GM18858 (cell line): ENCODE measurements at regions not wholly inside any gene's neighbourhood (a gene's known extent, or its start where the extent isn't known, plus 50 kb on each side); places are given as distances from the start of the nearest gene placed in this dataset.
"Not testable (repeated sequence)": the region's sequence is repeated elsewhere in the genome, so short reads cannot be mapped to it uniquely, and the experiment has no call there.

ENCODE experiments used
- ATAC-seq: cut with Tn5 transposase; IDR thresholded peaks from one replicate; pipeline ENCODE4 v1.9.1; 2021; ENCODE audit not compliant: unreplicated experiment

DNA sequence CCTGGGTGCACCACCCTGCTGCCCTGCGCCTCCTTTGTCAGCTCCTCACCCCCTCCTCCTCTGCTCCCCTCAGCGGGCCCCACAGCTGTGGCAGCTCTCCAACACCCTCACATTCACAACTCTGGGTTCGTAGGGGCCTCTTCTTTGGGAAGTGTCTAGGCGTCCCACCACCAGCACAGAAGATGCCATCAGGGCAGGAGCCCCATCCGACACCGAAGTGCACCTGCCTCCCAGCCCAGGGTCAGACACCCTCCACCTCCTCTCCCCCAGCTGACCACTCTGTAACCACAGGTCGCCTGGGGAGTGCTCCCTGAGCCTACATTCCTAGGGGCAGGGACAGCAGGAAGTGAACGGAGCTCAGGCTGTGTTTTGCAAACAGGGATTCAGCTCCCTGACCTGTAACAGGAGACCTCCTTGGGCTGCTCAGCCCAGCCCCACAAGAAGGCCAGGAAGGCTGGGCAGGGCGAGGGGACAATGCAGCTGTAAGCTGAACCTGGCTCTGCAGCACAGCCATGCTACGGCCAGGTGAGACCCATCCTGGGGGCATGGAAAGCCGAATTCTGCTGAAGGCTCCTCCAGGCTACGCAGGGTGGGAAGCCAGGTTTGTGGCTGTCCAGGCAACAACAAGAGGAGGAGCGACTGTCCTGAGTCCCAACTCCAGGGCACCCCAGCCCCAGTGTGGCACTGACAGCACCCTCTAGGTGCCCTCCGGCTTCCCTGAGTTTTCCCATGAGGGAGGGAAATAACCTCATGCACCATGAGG is 269.0 kb downstream of the GOLGA6L6 start:
- ATAC-seq = no peak

DNA sequence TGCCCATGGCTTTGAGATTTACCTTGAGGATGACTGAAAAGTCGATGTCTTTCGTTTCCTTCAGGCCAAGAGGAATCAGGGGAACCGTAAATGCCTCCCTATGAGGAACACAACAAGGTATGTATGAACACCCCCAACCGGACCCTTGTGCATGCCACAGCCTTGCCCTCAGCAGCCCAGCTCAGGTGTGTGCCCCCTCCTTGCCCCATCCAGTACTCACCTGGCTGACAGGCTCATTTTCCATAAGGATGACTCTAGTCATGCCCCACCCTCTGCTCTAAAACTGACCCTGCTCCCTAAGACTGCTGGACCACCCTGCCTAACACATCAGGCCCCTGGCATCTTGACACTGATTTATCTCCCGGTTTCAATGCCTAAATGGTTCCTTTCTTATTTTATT is 270.0 kb downstream of the GOLGA6L6 start:
- no peak for ATAC-seq

DNA sequence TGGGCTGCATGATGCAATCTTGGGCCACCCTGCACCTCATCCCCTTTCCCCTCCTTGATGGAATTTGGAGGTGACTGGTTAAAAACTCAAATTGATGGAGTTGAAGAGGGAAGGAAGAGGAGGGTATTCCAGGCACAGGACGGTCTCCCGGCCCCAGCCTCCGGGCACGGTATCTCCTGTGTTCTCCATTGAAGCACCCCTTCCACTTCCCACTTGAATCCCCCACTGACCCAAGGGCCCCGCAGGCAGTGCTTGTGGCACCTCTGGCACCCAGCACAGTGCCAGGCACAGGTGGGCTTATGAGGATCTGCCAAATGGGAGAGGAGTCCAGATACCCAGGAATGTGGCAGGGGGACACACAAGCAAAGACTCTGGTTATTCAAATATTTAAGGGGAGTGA is 271.6 kb downstream of the GOLGA6L6 start:
- ATAC-seq = not testable (repeated sequence)

DNA sequence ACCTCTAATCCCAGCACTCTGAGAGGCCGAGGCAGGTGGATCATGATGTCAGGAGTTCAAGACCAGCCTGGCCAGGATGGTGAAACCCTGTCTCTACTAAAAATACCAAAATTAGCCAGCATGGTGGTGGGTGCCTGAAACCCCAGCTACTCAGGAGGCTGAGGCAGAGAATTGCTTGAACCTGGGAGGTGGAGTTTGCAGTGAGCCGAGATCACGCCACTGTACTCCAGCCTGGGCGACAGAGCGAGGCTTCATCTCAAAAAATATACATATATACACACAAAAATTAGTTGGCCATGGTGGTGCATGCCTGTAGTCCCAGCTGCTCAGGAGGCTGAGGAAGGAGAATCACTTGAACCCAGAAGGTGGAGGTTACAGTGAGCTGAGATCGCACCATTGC is 273.6 kb downstream of the GOLGA6L6 start:
- ATAC-seq = not testable (repeated sequence)

DNA sequence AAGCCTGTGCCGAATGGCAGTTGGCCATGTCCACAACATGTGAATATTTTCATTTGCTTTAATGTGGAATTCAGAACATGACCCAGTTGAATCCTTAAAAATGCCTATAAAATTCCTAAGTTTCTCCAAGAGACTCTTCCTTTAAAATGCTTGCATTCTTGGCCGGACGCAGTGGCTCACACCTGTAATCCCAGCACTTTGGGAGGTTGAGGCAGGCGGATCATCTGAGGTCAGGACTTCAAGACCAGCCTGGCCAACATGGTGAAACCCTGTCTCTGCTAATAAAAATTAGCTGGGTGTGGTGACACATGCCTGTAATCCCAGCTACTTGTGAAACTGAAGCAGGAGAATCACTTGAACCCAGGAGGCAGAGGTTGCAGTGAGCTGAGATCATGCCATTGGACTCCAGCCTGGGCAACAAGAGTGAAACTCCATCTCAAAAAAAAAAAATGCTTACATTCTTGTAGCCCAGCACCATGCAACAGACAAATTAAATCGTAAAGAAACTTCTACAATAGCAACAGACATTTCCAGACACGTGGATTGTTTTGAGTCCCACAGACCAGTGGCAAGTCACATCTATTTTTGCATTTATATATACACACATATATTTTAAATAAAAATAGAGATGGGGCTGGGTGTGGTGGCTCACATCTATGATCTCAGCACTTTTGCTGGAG is 274.4 kb downstream of the GOLGA6L6 start:
- not testable (repeated sequence) for ATAC-seq

DNA sequence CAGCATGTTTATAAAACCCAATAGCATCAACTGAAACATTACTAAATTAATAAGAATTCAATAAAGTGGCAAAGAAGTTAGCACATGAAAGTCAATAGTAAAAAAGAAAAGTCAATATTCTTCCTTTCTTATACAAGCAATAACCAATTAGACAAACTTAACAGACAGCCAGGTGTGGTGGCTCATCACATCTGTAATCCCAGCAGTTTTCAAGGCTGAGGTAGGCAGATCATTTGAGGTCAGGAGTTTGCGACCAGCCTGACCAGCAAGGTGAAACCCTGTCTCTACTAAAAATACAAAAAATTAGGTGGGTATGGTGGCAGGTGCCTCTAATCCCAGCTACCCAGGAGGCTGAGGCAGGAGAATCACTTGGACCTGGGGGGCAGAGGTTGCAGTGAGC is 275.9 kb downstream of the GOLGA6L6 start:
- not testable (repeated sequence) for ATAC-seq

DNA sequence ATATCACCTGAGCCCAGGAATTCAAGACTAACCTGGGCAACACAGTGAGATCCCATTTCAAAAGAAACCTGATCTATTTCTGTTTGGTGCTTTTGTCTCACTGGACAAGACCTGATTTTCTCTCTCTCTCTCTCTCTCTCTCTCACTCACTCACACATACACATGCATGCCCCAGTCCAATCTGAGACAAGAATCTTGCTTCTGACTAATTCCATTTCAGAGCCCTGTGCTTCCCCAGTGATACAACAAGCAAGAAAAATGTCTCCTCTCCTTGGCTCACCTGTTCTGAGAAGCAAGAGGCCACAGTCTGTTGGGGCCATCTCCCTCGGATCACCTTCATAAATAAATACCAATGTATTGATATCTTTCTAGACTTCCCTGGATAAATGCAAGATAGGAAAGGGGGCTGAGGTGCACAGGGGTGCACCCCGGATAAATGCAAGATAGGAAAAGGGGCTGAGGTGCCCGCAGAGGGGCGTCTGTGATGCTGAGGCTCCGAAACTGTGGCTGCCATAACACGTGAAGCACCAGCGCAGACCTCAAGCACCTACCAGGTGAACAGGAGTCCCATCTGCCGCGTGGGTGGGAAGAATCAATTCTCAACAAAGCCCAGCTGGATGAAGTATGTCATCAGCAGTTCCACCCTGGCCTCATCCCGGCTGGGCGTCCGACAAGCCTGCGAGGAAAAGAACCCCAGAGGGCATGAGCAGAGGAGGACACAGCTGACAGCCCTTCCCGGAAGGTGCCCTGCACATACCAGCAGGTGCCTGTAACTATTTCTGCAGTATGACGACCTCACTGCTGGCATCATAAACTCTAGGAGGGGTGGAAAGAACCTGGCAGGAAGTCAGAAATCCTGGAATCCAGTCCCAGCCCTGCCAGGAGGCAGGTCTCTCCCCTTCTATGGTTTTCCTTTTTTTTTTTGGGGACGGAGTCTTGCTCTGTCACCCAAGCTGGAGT is 280.0 kb downstream of the GOLGA6L6 start:
- not testable (repeated sequence) for ATAC-seq

DNA sequence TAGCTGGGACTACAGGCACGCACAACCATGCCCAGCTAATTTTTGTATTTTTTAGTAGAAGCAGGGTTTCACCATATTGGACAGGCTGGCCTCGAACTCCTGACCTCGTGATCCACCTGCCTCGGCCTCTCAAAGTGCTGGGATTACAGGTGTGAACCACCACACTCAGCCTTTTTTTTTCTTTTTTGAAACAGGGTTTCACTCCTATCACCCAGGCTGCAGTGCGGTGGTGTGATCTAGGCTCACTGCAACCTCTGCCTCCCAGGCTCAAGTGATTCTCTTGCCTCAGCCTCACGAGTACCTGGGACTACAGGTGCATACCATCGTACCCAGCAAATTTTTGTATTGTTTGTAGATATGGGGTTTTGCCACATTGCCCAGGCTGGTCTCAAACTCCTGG is 280.9 kb downstream of the GOLGA6L6 start:
- ATAC-seq = not testable (repeated sequence)

DNA sequence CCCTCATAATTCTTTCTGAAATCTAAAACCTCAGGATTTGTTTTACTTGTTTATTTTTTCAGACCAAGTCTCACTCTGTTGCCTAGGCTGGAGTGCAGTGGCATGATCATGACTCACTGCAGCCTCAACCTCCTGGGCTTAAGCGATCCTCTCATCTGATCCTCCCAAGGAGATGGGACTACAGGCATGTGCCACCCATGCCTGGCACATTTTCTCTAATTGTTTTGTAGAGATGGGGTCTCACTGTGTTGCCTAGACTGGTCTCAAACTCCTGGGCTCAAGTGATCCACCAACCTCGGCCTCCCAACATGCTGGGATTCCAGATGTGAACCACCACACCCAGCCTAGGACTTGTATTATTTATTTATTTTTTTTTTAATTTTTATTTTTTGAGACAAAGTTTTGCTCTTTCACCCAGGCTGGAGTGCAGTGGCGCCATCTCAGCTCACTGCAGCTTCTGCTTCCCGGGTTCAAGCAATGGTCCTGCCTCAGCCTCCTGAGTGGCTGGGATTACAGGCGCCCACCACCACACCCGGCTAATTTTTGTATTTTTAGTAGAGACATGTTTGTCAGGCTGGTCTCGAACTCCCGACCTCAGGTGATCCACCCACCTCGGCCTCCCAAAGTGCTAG is 281.9 kb downstream of the GOLGA6L6 start:
- ATAC-seq = not testable (repeated sequence)

DNA sequence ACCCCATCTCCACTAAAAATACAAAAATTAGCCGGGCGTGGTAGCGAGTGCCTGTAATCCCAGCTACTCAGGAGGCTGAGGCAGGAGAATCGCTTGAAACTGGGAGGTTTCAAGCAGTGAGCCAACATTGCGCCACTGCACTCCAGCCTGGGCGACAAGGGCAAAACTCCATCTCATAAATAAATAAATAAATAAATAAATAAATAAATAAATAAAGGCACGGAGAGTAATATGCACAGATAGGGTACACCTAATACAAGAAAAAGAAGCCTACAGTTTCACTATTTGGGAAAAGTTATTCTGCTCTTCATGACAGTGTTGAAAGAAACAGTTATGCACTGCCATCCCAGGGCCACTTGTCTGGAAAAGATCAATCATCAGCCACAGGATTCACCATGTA is 285.2 kb downstream of the GOLGA6L6 start:
- ATAC-seq = not testable (repeated sequence)

DNA sequence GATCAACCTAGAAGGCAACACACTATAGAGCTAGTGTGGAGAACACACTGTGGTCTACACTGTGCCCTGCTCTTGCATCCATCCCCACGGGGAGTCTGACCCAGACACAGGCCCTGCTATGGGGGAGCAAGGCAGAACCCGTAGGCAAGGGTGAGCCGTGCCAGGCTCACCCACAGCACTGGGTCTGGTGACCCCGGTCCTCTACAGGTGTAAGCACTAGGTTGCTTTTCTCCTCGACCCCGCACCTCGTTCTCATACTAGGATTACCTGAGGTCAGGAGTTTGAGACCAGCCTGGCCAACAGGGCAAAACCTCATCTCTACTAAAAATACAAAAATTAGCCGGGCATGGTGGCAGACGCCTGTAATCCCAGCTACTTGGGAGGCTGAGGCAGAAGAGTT is 286.0 kb downstream of the GOLGA6L6 start:
- not testable (repeated sequence) for ATAC-seq

DNA sequence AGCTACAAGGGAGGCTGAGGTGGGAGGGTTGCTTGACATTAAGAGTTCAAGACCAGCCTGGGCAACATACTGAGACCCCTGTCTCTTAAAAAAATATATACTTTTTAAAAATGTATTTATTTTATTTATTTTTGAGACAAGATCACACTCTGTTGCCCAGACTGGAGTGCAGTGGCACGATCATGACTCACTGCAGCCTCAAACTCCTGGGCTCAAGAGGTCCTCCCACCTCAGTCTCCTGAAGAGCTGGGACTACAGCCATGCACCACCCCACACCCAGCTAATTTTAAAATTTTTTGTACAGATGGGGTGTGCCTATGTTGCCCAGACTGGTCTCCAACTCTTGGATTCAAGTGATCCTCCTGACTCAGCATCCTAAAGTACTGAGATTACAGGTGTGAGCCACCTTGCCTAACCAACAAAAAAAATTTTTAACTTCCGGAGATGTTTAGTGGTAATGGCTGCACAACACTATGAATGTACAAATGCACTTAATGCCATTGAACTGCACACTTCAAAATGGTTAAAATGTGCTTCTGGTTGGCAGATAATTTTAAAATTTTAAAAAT is 288.5 kb downstream of the GOLGA6L6 start:
- not testable (repeated sequence) for ATAC-seq

DNA sequence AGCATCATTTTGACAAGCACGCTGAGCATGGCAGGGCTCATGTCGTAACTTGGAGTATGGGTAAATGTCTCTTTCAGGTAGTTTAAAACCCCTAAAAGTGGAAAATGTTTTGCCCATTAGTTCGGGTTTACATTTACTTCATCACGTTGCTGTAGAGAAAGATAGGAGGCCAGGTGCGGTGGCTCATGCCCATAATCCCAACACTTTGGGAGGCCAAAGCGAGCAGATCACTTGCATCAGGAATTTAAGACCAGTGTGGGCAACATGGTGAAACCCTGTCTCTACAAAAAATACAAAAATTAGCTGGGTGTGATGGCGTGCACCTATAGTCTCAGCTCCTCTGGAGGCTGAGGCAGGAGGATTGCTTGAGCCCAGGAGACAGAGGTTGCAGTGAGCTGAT is 289.6 kb downstream of the GOLGA6L6 start:
- ATAC-seq = not testable (repeated sequence)

DNA sequence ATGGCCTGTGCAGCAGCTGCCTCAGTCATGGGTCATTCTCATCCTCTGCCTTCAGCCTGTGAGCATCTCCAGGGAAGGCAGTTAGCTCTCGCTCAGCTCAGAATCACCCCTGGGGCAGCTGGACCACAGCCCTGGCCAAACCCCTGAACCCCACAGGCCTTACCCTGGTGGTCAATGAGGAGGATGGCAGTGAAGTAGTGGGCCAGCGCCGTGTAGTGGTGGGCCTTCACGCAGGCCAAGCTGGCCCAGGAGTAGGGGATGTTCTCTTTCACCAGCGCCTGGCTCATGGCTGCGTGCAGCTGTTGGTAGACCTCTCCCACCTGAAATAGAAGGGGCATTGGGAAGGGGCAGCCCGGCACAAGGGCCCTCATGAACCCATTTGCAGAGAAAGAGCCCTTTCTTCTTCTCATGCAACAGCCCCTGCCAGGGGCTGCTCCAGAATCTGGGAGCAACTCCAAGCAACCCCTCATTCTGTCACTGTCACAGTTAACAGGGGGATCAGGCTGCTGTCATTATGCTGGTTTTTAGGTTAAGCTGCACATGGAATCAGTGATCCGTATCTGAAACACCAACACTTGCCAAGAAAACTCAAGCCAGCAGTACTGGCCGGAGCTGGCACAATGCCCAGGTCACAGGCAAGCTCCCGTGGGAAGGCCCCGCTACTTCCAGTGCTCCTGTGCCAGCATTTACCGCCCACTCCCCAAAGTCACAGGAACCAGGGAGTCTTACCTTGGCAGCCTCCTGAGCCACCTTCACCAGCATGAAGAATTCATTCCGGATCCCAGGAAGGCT is 290.2 kb downstream of the GOLGA6L6 start:
- ATAC-seq = not testable (repeated sequence)

DNA sequence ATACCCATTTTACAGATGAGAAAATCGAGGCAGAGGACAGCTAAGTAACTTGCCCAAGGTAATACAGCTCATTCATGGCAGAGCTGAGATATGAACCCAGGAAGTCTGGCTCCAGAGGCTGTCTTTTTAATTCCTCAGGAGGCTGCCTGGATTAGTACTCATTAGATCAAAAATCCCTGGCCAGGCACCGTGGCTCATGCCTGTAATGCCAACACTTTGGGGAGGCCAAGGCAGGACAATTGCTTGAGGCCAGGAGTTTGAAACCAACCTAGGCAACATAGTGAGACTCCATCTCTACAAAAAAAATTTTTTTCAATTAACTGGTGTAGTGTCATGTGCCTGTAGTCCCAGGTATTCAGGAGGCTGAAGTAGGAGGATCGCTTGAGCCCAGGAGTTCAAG is 291.4 kb downstream of the GOLGA6L6 start:
- not testable (repeated sequence) for ATAC-seq

DNA sequence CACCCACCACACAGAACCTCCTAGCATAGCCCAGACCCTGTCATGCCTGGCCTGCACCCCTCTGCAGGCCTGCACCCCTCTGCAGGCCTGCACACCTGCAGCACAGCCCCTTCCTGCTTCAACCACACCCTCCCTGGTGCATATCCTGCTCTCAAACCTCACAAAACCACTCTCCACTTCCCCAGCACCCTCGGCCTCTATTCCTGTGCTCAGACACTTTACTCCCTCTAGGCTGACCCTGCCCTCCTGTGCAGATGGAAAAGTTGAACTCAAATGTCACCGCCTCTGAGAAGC is 292.0 kb downstream of the GOLGA6L6 start:
- not testable (repeated sequence) for ATAC-seq

DNA sequence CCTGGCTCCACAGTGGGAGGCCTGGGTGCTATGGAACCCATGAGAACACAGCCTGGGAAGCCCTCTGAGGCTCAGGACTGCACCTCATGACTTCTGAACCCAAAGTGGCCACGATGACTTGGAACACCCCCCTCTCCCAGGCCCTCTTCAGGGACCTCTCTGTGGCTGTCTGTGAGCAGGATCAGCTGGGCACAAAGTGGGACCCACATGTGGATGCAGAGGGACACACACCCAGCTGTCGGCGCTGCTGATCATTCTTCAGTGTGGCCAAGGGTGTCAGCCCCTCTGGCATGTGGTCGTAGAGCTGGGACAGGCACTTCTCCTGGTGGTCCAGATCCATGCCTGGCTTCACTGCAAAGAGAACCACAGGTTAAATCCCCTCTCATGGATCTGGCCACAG is 293.2 kb downstream of the GOLGA6L6 start:
- not testable (repeated sequence) for ATAC-seq

DNA sequence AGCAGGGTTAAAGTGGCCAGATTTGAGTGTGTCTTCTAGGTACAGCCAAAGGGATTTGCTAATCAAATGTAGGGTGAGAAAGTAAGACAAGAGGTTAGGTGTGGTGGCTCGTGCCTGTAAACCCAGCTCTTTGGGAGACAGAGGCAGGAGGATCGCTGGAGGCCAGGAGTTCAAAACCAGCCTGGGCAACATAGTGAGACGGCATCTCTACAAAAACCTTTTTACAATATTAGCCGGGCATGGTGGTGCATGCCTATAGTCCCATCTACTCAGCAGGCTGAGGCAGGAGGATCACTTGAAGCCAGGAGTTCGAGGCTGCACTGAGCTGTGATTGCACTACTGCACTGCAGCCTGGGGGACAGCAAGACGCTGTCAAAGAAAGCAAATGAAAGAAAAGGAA is 294.5 kb downstream of the GOLGA6L6 start:
- not testable (repeated sequence) for ATAC-seq

DNA sequence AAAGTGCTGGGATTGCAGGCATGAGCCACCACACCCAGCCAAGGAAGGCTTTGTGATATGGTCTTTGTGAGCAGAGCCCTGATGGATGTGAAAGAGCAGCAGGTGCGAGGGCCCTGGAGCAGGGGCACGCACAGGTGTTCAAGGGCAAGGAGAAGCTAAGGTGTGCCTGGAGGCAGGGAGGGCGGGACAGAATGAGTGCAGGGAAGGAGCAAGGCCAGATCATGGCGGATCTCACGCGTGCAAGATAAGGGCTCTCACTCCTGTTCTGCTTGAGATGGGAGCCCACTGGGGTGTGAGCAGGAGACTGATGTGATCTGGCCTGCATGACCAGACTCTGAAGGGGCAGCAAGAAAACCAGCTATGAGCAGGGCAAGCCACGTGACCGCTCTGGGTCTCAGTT is 295.0 kb downstream of the GOLGA6L6 start:
- not testable (repeated sequence) for ATAC-seq

DNA sequence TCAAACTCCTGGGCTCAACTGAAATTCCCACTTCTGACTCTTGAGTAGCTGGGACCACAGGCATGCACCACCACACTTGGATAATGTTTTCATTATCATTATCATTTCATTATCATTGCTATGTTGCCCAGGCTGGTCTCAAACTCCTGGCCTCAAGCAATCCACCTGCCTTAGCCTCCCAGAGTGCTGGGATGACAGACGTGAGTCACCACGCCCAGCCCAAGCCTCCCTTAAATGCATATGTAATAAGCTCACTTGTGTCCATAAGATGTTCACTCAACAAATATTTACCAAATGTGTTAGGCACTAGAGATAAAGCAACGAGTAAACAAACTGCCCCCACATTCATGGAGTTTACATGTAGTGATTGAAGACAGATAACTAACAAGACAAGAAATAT is 295.7 kb downstream of the GOLGA6L6 start:
- not testable (repeated sequence) for ATAC-seq
